HG03457 (cell line): ENCODE measurements at regions not wholly inside any gene's neighbourhood (a gene's known extent, or its start where the extent isn't known, plus 50 kb on each side); places are given as distances from the start of the nearest gene placed in this dataset.

ENCODE experiments used
- ATAC-seq: cut with Tn5 transposase; IDR thresholded peaks from one replicate; pipeline ENCODE4 v1.9.1; 2021; ENCODE audit warnings: moderate number of reproducible peaks; ENCODE audit not compliant: unreplicated experiment

- ATAC-seq: no peak
Observed at GRCh38 chr12:115407723-115408122, 723.7 kb upstream of the TBX3 start.

DNA sequence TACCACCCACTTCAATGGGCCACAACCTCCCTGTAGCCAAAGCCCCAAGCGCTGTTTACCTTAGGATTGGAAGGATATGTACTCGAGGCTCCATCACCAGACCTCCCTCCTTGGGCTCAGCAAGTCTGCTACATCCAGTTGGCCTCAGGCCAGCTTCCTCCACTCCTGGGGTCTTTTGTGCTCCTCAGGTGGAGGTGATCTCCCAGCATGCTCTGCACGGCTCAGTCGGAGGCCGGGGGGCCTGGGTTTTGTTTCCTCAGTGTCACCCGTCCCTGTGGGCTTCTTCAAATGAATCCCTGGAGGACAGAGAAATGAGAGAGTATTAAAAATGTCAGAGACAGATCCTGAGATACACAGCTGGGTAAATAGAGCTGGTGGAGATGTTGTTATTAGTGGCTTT is 723.1 kb upstream of the TBX3 start:
- no peak for ATAC-seq

- ATAC-seq: no peak
Observed at GRCh38 chr12:115405471-115405860, 721.5 kb upstream of the TBX3 start.

DNA sequence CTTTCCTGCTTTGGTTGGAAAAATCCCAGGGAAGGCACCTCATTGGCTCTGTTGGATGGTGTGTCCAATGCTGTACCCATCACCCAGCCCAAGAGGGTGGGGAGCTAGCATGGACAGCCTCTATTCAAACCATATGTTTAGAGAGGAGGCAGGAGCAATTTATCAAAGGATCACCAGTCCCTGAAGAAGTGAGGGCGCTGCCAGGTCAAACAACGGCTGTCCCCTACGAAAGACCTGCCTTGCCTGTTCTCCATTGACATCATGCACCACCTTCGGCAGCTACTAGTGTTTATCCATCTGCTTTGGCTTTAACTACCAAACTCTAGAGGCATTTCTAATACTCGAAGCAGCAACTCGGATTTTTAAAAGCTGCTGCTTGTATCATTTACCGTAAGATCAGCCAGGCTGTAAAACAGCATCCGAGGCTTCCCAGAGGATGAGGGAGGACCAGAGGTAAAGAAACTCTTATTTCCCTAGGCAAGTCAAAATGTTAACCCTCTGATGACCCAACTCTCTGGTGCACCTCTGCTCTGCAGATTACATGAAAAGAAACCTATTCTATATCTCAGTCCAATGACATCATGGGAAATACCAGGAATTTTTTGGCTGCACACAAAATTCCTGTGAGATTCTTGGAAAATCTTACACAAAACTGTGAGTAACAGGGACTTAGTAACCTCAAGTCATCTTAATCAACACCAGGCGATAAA is 720.9 kb upstream of the TBX3 start:
- ATAC-seq: no peak

- no peak for ATAC-seq
Observed at GRCh38 chr12:115403689-115404088, 719.7 kb upstream of the TBX3 start.

DNA sequence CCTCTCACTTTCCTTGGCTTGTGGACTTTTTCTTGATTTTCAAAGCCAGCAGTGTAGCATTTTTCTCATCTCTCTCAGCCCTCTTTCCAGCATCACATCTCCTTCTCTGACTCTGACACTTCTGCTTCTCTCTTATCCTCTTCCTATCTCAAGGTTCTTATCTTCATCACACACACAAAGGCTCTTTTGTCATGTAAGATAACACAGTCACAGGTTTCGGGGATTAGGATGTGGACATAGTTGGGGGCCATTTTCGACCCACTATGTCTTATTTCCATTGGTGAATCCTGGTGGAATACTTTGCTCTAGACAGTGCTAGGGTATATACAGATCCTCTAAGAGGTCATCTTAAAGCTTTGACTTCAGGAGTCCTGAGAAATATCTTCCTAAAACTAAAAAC is 719.3 kb upstream of the TBX3 start:
- no peak for ATAC-seq

- no peak for ATAC-seq
Observed at GRCh38 chr12:115402443-115403180, 718.6 kb upstream of the TBX3 start.

- ATAC-seq: no peak
Observed at GRCh38 chr12:115401761-115402160, 717.8 kb upstream of the TBX3 start.

GRCh38 chr12:115400011-115400410 is 716.0 kb upstream of the TBX3 start:
- no peak for ATAC-seq

GRCh38 chr12:115398311-115398781 is 714.4 kb upstream of the TBX3 start:
- no peak for ATAC-seq

DNA sequence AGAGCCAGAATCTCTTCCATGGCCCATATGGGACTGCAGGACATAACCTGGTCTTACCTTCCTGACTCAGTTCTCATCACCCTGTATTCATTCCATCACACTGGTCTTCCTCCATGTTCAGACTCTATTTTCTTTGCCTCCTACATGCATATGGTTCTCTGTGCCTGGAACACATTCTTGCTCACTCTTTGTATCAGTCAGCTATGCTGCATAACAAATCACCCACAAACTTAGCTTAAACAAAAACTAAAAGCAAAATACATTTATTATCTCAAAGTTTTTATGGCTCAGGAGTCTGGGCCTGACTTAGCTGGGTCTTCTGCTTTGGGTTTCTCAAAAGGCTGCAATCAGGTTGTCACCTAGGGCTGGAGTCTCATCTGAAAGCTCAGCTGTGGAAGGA is 712.6 kb upstream of the TBX3 start:
- ATAC-seq: no peak

- ATAC-seq: no peak
Observed at GRCh38 chr12:115394496-115395220, 710.7 kb upstream of the TBX3 start.

DNA sequence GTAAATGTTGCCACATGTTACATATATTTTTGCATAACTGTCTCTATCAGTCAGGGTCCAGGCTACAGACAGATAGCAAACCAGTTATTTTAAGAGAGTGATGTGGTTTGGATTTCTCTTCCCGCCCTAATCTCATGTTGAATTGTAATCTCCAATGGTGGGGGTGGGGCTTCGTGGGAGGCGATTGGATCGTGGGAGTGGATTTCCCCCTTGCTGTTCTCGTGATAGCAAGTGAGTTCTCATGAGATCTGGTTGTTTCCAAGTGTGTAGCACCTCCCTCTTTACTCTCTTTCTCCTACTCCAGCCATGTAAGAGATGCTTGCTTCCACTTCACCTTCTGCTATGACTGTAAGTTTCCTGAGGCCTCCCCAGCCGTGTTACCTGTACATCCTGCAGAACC is 704.2 kb upstream of the TBX3 start:
- no peak for ATAC-seq

DNA sequence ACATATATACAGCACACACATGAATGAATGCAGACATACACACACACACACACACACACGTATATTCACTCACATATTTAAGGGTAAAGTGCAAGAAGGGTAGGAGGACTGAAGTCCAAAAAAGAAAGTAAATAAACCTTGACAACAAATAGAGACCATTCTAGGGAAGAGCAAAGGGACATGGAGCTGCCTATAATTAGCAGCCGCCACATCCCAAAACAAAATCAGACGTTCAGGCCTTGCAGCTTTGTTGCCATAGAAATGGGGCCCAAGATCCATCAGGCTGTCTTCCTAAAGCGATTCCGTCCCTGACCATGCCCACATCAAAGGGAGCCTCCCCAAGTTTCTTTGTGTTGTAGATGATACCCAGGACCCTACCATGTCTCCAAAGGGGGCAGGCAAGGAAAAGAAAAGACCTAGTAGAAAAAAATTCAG is 703.5 kb upstream of the TBX3 start:
- no peak for ATAC-seq

- ATAC-seq: no peak
Observed at GRCh38 chr12:115386946-115387345, 703.0 kb upstream of the TBX3 start.

DNA sequence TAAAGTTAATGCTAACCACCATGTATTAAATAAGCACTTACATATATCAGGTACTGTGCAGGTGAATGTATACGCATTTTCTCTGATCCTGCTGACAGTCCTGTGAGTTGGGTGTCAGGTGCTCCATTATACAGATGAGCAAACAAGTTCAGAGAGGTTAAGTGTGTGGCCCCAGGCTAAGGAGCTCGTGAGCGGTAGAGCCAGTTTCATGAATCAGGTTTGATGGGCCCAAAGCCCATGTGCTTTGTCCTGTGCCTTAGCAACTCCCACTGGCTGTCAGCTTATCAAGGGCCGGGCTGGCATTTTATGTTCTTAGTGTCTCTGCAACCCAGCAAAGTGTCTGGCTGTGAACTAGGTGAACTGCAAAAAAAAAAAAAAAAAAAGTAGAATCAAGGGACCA is 701.2 kb upstream of the TBX3 start:
- ATAC-seq: no peak

DNA sequence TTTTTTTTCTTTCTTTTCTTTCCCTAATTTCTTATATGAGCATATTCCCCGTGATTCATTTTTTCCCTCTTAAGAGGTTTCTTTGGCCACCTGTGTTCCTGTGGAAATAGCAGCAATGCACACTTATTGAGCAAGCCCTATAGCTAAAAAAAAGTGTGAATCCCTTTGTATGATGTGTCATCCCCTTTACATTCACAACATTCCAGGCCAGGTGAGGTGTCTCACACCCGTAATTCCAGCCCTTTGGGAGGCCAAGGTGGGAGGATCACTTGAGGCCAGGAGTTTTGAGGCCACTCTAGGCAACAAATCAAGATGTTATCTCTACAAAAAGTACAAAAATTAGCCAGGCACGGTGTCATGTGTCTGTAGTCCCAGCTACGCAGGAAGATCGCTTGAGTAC is 700.4 kb upstream of the TBX3 start:
- ATAC-seq: no peak

DNA sequence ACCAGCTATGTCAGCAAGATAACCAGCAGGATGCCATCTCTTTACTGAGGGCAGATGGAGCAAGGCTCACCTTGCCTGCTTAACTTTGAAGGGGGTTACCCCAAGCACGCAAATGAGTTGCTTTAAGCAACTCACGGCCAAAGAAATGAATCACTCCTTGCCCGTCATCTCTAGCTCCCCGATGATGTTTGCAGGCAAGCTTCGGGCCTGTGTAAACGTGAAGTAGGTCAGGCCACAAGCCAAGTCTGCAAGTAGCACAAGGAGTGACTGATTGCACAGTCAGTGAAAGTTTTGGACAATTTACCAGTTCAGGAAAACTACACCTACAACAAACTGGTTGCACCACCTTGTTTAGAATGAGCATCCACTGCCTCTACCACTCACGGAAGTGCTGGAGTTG is 699.7 kb upstream of the TBX3 start:
- no peak for ATAC-seq

- no peak for ATAC-seq
Observed at GRCh38 chr12:115382681-115383080, 698.7 kb upstream of the TBX3 start.

- no peak for ATAC-seq
Observed at GRCh38 chr12:115380546-115381120, 696.7 kb upstream of the TBX3 start.

- ATAC-seq: no peak
Observed at GRCh38 chr12:115378291-115378690, 694.3 kb upstream of the TBX3 start.
